ENCODE measurements at regions not wholly inside any gene's neighbourhood (a gene's known extent, or its start where the extent isn't known, plus 50 kb on each side); places are given as distances from the start of the nearest gene placed in this dataset.
"Not testable (repeated sequence)": the region's sequence is repeated elsewhere in the genome, so short reads cannot be mapped to it uniquely, and the experiment has no call there.

DNA sequence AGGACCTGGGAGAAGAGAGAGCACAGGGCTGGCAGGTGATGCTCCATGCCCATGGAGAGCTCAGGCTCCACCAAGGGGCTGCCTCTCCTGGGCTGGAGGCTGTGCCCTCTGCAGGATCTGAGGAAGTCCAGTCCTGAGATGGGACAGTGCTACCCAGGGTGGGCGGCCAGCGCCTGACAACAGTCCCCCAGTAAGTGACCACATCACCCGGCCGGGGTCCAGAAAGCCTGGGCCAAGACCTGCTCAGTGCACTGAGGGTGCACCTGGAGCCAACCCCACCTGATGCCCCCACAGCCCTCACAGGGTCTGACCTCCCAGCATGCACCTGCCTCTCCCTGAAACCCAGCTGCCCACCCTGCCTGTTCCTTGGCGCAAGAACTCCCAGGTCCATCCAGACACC lies 227.7 kb downstream of the CWH43 start:
- ATAC-seq; DNase-seq (ENCODE audit: low spot score in 2 of 2); H3K27ac Mint-ChIP-seq: not testable (repeated sequence)
- Mint-ChIP-seq H3K9me3 (peaks cover 36 to 49% of the 10 kb centered on the region in 2 donors), H3K36me3 (peaks cover 13 to 38% of the 10 kb centered on the region in 2 donors)

DNA sequence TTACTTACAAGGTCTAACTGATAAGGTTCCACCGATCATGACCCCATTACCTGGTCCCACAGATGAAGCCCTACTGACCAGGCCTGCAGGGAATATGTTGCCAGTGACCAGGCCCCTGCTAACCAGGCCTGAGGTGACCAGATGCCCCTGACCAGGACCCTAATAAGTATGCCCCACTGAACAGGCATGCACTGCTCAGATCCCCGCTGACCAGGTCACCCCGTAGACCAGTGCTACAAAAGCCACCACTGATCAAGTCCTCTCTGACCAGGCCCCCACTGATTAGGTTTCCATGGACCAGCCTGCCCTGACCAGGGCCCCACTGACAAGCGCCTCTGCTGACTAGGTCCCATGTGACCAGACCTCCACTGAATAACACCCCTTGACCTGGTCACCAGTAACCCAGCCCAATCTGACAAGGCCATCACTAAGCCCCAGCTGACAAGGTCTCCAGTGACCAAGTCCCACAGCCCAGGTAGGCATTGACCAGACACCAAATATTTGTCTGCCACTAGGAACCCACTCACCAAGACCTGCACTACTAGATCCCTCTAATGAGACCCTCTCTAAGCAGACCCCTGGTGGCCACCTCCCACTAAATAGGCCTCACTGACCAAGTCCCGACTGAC lies 228.5 kb downstream of the CWH43 start:
- peaks cover 13 to 45% of the 10 kb centered on the region in 2 donors for H3K36me3 Mint-ChIP-seq
- H3K9me3 Mint-ChIP-seq = peaks cover 44 to 50% of the 10 kb centered on the region in 2 donors
- not testable (repeated sequence) for ATAC-seq; H3K27ac Mint-ChIP-seq; DNase-seq (ENCODE audit: low spot score in 2 of 2)

DNA sequence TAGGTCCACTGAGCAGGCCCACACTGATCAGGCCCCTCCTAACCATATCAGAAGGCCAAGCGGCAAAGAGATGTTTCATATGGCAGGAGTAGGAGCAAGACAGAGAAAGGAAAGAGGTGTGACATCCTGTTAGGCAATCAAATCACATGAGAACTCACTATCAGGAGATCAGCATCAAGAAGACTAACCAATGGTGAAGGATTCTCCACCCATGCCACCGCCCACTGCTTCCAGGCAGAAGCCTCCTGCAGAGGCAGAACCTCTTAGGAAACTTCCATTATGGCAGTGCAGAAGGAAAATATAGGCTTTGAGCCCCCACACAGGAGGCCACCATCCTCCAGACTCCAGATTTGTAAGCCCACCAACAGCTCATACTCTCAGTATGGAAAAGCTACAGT lies 229.0 kb downstream of the CWH43 start:
- H3K27ac Mint-ChIP-seq; DNase-seq (ENCODE audit: low spot score in 2 of 2); ATAC-seq: not testable (repeated sequence)
- peaks cover 13 to 41% of the 10 kb centered on the region in 2 donors for H3K36me3 Mint-ChIP-seq
- peaks cover 44 to 51% of the 10 kb centered on the region in 2 donors for H3K9me3 Mint-ChIP-seq

DNA sequence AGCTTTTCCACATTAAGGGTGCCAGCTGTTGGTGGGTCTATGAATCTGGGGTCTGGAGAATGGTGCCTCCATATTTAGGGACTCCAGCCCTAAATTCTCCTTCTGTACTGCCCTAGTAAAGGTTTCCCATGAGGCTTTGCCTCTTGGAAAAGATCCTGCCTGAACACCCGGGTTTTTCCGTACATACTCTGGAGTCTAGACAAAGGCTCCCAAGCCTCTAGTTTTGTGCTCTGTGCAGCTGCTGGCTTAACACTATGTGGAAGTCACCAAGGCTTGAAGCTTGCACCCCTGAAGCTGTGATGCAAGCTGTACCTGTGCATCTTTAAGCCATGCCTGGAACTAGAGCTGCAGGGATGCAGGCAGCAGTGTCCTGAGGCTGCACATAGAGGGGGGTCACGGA lies 230.5 kb downstream of the CWH43 start:
- DNase-seq (ENCODE audit: low spot score in 2 of 2); H3K27ac Mint-ChIP-seq; ATAC-seq: not testable (repeated sequence)
- Mint-ChIP-seq H3K9me3 (peaks cover 52 to 63% of the 10 kb centered on the region in 2 donors), H3K36me3 (peaks cover 22 to 52% of the 10 kb centered on the region in 2 donors)

DNA sequence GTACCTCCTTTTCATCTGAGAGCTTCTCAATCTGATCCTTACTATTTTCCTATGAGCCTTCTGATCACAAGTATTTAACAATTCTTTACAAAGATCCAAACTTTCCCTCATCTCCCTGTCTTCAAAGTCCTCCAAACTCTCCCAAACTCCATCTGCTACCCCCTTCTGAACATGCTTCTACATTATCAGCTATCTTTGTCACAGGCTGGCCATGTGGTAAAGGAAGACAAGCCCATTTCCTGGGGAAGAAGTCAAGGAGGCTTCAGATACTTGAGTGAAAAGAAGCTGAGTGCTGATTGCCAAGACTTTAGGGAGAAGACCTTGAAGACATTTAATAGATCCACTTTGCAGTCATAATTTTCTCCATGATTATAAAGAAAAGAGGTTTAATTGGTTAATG lies 231.4 kb downstream of the CWH43 start:
- Mint-ChIP-seq H3K36me3 (peaks cover 31 to 53% of the 10 kb centered on the region in 2 donors), H3K9me3 (peaks cover 55 to 65% of the 10 kb centered on the region in 2 donors), H3K27ac (no peak overlapping the region)
- no peak for ATAC-seq
- DNase-seq (ENCODE audit: low spot score in 2 of 2) = no peak

DNA sequence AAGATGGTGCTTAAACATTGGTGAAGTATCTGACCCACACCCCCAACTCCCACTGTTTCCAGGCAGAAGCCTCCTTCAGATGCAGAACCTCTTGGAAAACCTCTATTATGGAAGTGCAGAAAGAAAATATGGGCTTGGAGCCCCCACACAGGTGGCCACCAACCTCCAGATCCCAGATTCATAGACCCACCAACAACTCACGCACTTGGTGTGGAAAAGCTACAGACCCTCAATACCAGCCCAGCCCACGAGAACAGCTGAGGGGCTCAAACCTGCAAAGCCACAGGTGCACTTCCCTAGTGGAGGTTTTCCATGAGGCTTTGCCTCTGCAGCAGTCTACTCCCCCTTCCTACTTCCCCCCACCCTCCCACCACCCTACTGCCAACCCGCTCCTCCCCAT lies 232.0 kb downstream of the CWH43 start:
- not testable (repeated sequence) for ATAC-seq

DNA sequence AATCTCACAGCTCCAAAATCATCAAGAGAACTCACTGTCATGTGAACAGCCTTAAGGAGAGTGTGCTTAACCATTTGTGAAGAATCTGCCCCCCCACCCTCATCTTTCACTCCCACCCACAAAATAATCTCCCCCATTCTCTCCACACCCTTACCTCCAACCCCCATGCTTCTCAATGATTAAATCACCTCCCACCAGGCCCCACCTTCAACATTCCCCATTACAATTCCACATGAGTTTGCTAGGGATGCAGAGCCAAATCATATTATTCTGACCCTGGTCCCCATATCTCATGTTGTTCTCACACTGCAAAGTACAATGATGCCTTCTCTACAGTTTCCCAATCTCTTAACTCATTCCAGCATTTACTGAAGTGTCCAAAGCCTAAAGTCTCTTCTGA lies 232.9 kb downstream of the CWH43 start:
- ATAC-seq; H3K27ac Mint-ChIP-seq; DNase-seq (ENCODE audit: low spot score in 2 of 2): not testable (repeated sequence)
- peaks cover 59 to 66% of the 10 kb centered on the region in 2 donors for H3K9me3 Mint-ChIP-seq
- peaks cover 34 to 55% of the 10 kb centered on the region in 2 donors for H3K36me3 Mint-ChIP-seq

More for the DNA sequence above, 232.0 kb downstream of the CWH43 start:
- DNase-seq (ENCODE audit: low spot score in 2 of 2); H3K27ac Mint-ChIP-seq: not testable (repeated sequence)
- H3K36me3 Mint-ChIP-seq = peaks cover 34 to 57% of the 10 kb centered on the region in 2 donors
- H3K9me3 Mint-ChIP-seq = peaks cover 59 to 66% of the 10 kb centered on the region in 2 donors

DNA sequence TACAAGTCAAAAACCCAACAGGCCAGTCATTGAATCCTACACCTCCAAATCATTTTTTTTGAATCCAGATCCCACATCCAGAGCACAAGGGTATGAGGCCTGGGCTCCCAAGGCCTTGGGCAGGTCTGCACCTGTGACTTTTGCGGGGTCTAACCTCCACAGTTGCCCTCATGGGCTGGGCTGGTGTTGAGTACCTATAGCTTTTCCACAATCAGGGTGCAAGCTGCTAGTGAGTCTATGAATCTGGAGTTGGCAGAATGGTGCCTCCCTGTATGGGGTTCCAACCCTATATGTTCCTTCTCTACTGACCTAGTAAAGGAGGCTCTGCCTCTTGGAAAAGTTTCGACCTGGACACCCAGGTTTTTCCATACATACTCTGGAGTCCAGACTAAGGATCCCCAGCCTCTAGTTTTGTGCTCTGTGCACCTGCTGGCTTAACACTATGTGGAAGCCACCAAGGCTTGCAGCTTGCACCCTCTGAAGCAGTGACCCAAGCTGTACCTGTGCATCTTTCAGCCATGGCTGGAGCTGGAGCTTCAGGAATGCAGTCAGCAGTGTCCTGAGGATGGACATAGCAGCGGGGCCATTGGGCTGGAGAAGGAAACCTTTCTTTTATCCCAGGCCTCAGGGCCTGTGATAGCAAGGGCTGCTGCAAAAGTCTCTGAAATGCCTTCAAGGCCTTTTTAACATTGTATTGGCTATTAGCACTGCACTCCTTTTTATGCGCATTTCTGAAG lies 233.6 kb downstream of the CWH43 start:
- Mint-ChIP-seq H3K36me3 (peaks cover 28 to 48% of the 10 kb centered on the region in 2 donors), H3K9me3 (peaks cover 57 to 65% of the 10 kb centered on the region in 2 donors)
- DNase-seq (ENCODE audit: low spot score in 2 of 2); ATAC-seq; H3K27ac Mint-ChIP-seq: not testable (repeated sequence)

DNA sequence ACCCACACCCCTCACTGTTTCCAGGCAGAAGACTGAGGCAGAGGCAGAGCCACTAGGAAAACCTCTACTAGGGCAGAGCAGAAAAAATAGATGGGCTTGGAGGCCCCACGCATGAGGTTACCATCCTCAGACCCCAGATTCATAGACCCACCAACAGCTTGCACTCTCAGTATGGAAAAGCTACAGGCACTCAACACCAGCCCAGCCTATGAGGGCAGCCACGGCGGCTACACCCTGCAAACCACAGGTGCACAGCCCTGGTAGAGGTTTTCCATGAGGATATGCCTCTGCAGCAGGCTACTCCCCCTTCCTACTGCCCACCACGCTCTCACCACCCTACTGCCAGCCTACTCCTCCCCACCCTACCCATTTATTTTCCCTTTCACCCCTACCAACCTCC lies 235.1 kb downstream of the CWH43 start:
- no peak for DNase-seq (ENCODE audit: low spot score in 2 of 2)
- Mint-ChIP-seq H3K9me3 (peaks cover 49 to 51% of the 10 kb centered on the region in 2 donors), H3K27ac (no peak overlapping the region), H3K36me3 (peaks cover 24 to 37% of the 10 kb centered on the region in 2 donors)
- no peak for ATAC-seq

DNA sequence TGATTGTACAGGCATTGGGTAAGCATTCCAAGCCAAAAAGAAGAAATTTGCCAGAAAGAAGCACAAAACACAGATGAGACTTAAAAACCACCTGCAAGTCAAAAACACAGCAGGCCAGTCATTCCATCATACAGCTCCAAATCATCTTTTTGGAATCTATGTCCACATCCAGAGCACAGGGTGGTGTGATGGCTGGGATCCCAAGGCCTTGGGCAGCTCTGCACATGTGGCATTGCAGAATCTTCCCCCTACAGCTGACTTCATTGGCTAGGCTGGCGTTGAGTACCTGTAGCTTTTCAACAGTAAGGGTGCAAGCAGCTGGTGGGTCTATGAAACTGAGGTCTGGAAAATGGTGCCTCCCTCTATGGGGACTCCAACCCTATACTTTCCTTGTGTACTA lies 236.7 kb downstream of the CWH43 start:
- not testable (repeated sequence) for ATAC-seq
- H3K36me3 Mint-ChIP-seq = peaks cover 21 to 30% of the 10 kb centered on the region in 2 donors

DNA sequence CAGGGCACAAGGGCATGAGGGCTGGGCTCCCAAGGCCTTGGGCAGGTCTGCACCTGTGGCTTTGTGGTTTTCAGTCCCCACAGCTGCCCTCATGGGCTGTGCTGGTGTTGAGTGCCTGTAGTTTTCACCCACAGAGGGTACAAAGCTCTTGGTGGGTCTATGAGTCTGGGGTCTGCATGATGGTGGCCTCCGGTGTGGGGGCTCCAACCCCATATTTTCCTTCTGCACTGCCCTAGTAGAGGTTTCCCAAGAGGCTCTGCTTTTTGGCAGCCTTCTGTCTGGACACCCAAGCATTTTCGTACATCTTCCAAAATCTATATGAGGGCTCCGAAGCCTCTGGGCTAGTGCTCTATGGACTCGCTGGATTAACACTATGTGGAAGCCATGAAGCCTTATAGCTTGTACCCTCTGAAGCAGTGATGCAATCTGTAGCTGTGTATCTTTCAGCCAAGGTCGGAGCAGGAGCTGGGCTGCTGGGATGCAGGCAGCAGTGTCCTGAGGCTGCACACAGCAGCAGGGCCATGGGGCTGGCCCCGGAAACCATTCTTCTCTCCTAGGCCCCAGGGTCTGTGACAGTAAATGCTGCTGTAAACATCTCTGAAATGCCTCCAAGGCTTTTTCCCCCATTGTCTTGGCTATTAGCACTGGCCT lies 240.3 kb downstream of the CWH43 start:
- DNase-seq (ENCODE audit: low spot score in 2 of 2); ATAC-seq: not testable (repeated sequence)
- H3K36me3 Mint-ChIP-seq = peaks cover 14 to 15% of the 10 kb centered on the region in 2 donors

More for the DNA sequence above, 236.7 kb downstream of the CWH43 start:
- DNase-seq (ENCODE audit: low spot score in 2 of 2); H3K27ac Mint-ChIP-seq: not testable (repeated sequence)
- peaks cover 37 to 40% of the 10 kb centered on the region in 2 donors for H3K9me3 Mint-ChIP-seq

DNA sequence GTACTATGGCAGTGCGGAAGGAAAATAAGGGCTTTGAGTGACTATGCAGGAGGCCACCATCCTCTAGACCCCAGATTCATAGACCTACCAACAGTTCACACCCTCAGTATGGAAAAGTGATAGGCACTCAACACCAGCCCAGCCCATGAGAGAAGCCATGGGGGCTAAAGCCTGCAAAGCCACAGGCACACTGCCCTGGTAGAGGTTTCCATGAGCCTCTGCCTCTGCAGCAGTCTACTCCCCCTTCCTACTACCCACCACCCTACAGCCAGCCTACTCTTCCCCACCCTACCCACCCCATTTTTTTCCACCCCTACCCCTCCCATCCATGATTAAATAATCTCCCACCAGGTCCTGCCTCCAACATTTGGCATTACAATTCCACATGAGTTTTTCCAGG lies 241.9 kb downstream of the CWH43 start:
- not testable (repeated sequence) for H3K36me3 Mint-ChIP-seq; DNase-seq (ENCODE audit: low spot score in 2 of 2); ATAC-seq; H3K27ac Mint-ChIP-seq
- peaks cover 11 to 17% of the 10 kb centered on the region in 2 donors for H3K9me3 Mint-ChIP-seq

More for the DNA sequence above, 240.3 kb downstream of the CWH43 start:
- H3K9me3 Mint-ChIP-seq = peaks cover 25 to 32% of the 10 kb centered on the region in 2 donors
- H3K27ac Mint-ChIP-seq = not testable (repeated sequence)

DNA sequence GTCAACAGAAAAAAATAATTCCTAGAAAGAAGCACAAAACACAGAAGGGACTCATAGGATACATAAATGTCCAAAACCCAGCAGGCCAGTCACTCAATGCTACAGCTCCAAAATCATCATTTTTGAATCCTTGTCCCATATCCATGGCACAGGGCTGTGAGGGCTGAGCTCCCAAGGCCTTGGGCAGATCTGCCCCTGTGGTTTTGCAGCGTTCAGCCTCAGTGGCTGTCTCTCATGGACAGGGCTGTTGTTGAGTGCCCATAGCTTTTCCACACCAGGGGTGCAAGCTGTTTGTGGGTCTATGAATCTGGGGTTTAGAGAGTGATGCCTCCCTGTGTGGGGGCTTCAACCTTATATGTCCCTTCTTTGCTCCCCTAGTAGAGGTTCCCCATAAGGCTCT lies 243.2 kb downstream of the CWH43 start:
- H3K27ac Mint-ChIP-seq; H3K36me3 Mint-ChIP-seq; ATAC-seq; DNase-seq (ENCODE audit: low spot score in 2 of 2): not testable (repeated sequence)
- H3K9me3 Mint-ChIP-seq = peaks cover 6 to 13% of the 10 kb centered on the region in 2 donors

DNA sequence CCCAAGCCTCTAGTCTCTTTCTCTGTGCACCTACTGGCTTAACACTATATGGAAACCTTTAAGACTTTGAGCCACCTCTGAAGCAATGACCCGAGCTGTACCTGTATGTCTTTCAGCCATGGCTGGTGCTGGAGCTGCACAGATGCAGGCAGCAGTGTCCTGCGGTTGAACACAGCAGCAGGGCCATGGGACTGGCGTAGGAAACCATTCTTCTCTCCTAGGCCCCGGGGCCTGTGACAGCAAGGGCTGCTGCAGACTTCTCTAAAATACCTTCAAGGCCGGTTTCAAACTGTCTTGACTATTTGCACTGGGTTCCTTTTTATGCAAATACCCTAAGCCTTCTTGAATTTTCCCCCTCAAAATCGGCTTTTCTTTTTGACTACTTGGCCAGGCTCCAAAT lies 243.6 kb downstream of the CWH43 start:
- not testable (repeated sequence) for H3K36me3 Mint-ChIP-seq; H3K27ac Mint-ChIP-seq; ATAC-seq; DNase-seq (ENCODE audit: low spot score in 2 of 2)
- H3K9me3 Mint-ChIP-seq = peaks cover 6 to 12% of the 10 kb centered on the region in 2 donors

DNA sequence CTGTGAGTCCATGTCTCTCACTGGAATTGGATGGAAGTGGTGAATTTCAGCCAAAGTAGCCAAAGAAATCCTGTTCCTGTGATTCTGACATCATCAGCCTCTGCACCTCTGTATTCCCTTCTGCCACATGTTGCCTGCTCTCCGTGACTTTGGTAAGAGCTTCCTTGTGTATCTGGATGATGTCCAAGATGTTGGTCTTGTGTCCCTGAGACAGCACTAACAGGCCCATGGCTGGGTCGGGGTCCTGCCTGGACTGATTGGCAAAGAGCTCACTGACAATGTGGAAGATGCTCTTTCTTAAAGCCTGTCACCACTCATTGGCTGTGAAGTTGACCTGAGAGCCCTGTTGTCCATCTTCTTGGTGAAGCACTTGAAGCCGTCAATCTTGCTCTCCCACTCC lies 247.3 kb downstream of the CWH43 start:
- H3K9me3 Mint-ChIP-seq = peaks cover 7 to 11% of the 10 kb centered on the region in 2 donors
- H3K27ac Mint-ChIP-seq; H3K36me3 Mint-ChIP-seq; DNase-seq (ENCODE audit: low spot score in 2 of 2); ATAC-seq: not testable (repeated sequence)

DNA sequence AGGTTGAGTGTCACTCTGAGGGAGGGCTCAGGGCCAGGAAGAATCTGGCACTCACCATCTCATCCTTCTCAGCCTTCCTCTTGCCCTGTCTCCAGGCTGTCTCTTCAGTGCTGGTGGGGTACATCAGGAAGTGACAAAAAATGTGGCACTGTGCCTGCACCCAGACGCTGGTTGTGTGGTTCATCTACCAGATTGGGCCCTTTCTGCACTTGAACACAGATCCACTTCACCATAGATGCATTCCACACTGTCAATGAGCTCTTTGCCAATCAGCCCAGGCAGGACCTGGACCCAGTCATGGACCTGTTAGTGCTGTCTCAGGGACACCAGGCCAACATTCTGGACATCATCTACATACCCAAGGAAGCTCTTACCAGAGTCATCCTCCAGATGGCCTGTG lies 247.7 kb downstream of the CWH43 start:
- H3K27ac Mint-ChIP-seq; H3K9me3 Mint-ChIP-seq; ATAC-seq; DNase-seq (ENCODE audit: low spot score in 2 of 2); H3K36me3 Mint-ChIP-seq: not testable (repeated sequence)

DNA sequence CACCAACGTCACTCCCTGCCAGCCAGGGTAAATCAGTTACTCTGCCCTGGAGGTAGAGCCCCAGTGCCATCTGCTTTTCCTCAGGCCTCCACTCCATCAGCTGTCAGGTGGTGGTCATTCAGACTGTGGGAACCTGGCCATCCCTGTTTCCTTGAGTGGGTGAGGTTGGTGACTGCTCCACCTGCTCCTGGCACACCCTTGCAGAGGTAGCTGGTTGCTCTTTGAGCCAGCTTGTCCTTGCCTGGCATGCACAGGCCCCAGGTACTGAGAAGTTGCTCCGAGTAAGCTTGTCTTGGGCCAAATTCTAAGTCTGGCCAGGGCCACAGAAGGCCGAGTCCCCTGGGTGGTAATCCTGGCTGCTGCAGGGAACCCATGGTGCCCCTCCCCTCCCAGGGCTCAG lies 248.3 kb downstream of the CWH43 start:
- DNase-seq (ENCODE audit: low spot score in 2 of 2); ATAC-seq; H3K27ac Mint-ChIP-seq; H3K36me3 Mint-ChIP-seq; H3K9me3 Mint-ChIP-seq: not testable (repeated sequence)
